GM12878 (cell line): ENCODE measurements at regions not wholly inside any gene's neighbourhood (a gene's known extent, or its start where the extent isn't known, plus 50 kb on each side); places are given as distances from the start of the nearest gene placed in this dataset.

Experiments
- ATAC-seq: fragments of 200-7000 bp; cut with Tn5 transposase; 3 replicates; pipeline ENCODE4 v1.9.1; 2020; ENCODE audit warnings: mild to moderate bottlenecking, moderate library complexity
- BruUV-seq: library from RNA; stranded (reverse); fragments of 400-500 nt; replicated peaks from 2 replicates; lab custom pipeline; 2021; lab: Mats Ljungman, UMichigan
- CTCF ChIA-PET: fragments of 300-600 bp; sonication (Branson Sonifier 250); formaldehyde crosslinking; extraction: SDS; loops from one replicate; lab custom pipeline; 2021; ENCODE audit warnings: inconsistent platforms; lab: Yijun Ruan, JAX
- POLR2A ChIA-PET: fragments of 350-600 bp; formaldehyde crosslinking; extraction: SDS; loops from one replicate; lab custom pipeline; 2021; ENCODE audit warnings: inconsistent platforms; lab: Charles Lee
- RAD21 ChIA-PET: fragments of 300-600 bp; sonication (Branson Sonifier 250); formaldehyde crosslinking; loops from one replicate; lab custom pipeline; 2023; ENCODE audit warnings: antibody characterized with exemption; ENCODE audit not compliant: unreplicated experiment; lab: Charles Lee
- SMC1A ChIA-PET: fragments of 300-600 bp; sonication (Branson Sonifier 250); formaldehyde crosslinking; loops from one replicate; lab custom pipeline; 2023; ENCODE audit not compliant: unreplicated experiment, uncharacterized antibody; lab: Charles Lee
- DNase-seq: peaks from one replicate; pipeline ENCODE4 v3.0.0-alpha.2; 2011; ENCODE audit warnings: low read depth, low spot score
- FAIRE-seq: peaks from 3 replicates; lab custom pipeline; 2011; peaks lifted over from hg19 to GRCh38; lab: Jason Lieb, UNC
- H2AFZ ChIP-seq: 2 replicates; pipeline ENCODE4 v1.6.0; 2011; ENCODE audit warnings: low read depth, low read length, control low read depth; ENCODE audit not compliant: control insufficient read depth
- H3K27ac ChIP-seq: 2 replicates; pipeline ENCODE4 v1.5.1; 2011; ENCODE audit warnings: control low read depth; ENCODE audit not compliant: control insufficient read depth, insufficient read depth
- H3K27me3 ChIP-seq, 2 experiments: replicated peaks in 1 of 2; 2 replicates each; pipeline versions ENCODE4 v1.6.0 to v1.6.1; 2011; ENCODE audit warnings: low read length in 1 of 2; ENCODE audit not compliant: control insufficient read depth in 2 of 2, insufficient read depth in 2 of 2
- H3K36me3 ChIP-seq, 2 experiments: 2 replicates each; pipeline ENCODE4 v1.5.1; 2011; ENCODE audit warnings: low read length in 1 of 2; ENCODE audit not compliant: control insufficient read depth in 2 of 2, insufficient read depth in 2 of 2
- H3K4me1 ChIP-seq: 2 replicates; pipeline ENCODE4 v1.6.1; 2011; ENCODE audit warnings: mild to moderate bottlenecking, low read length, moderate library complexity, mixed read lengths; ENCODE audit not compliant: control insufficient read depth, insufficient read depth
- H3K4me2 ChIP-seq: 2 replicates; pipeline ENCODE4 v1.6.0; 2011; ENCODE audit warnings: control low read depth; ENCODE audit not compliant: control insufficient read depth, insufficient read depth
- H3K4me3 ChIP-seq: fragments of 200-600 bp; sonication (generic); 2 replicates; pipeline ENCODE4 v1.5.1; 2016
- H3K79me2 ChIP-seq: 2 replicates; pipeline ENCODE4 v1.6.0; 2011; ENCODE audit warnings: low read length; ENCODE audit not compliant: control insufficient read depth, insufficient read depth
- H3K9ac ChIP-seq: 2 replicates; pipeline ENCODE4 v1.8.0; 2011; ENCODE audit warnings: low read length, control low read depth, mixed read lengths; ENCODE audit not compliant: control insufficient read depth, insufficient read depth
- H3K9me3 ChIP-seq: replicated peaks from 3 replicates; pipeline ENCODE4 v1.5.1; 2011; ENCODE audit warnings: mild to moderate bottlenecking, low read length; ENCODE audit not compliant: control insufficient read depth, insufficient read depth
- H4K20me1 ChIP-seq: 2 replicates; pipeline ENCODE4 v1.6.0; 2011; ENCODE audit not compliant: control insufficient read depth, insufficient read depth
- CEBPZ ChIP-seq: fragments of 150-350 bp; IDR thresholded peaks from 2 replicates; pipeline ENCODE4 v1.6.1; 2016; ENCODE audit warnings: low read depth, low read length
- DPF2 ChIP-seq: fragments of 450-650 bp; IDR thresholded peaks from 2 replicates; pipeline ENCODE4 v1.6.1; 2017; ENCODE audit warnings: mild to moderate bottlenecking
- GATAD2B ChIP-seq: fragments of 450-650 bp; conservative IDR thresholded peaks from 2 replicates; pipeline ENCODE4 v1.6.1; 2017; ENCODE audit warnings: low read depth, mild to moderate bottlenecking, moderate library complexity
- HDAC6 ChIP-seq: fragments of 200-600 bp; sonication (generic); IDR thresholded peaks from one replicate; pipeline ENCODE4 v1.8.0; 2017; ENCODE audit warnings: antibody characterized with exemption; ENCODE audit not compliant: unreplicated experiment
- KLF5 ChIP-seq: fragments of 450-650 bp; IDR thresholded peaks from 2 replicates; pipeline ENCODE4 v1.6.1; 2014; ENCODE audit warnings: mild to moderate bottlenecking; ENCODE audit not compliant: partially characterized antibody
- NR2C1 ChIP-seq: fragments of 450-650 bp; IDR thresholded peaks from 2 replicates; pipeline ENCODE4 v1.6.1; 2017; ENCODE audit warnings: antibody characterized with exemption, mild to moderate bottlenecking, moderate library complexity
- POLR2A ChIP-seq: IDR thresholded peaks from 2 replicates; pipeline ENCODE4 v1.6.1; 2011; ENCODE audit warnings: low read depth, mild to moderate bottlenecking, low read length
- RAD21 ChIP-seq: IDR thresholded peaks from 2 replicates; pipeline ENCODE4 v1.6.1; 2011; ENCODE audit warnings: mild to moderate bottlenecking, low read depth, low read length, moderate library complexity; ENCODE audit not compliant: insufficient read depth
- RB1 ChIP-seq: fragments of 450-650 bp; formaldehyde crosslinking; IDR thresholded peaks from 2 replicates; pipeline ENCODE4 v1.6.1; 2017; ENCODE audit warnings: mild to moderate bottlenecking, borderline replicate concordance
- RBBP5 ChIP-seq: fragments of 200-600 bp; sonication (generic); conservative IDR thresholded peaks from 2 replicates; pipeline ENCODE4 v1.6.1; 2016
- SIX5 ChIP-seq: IDR thresholded peaks from 2 replicates; pipeline ENCODE4 v1.6.1; 2011; ENCODE audit warnings: mild to moderate bottlenecking, low read depth, low read length, moderate library complexity; ENCODE audit not compliant: severe bottlenecking
- TAF1 ChIP-seq: IDR thresholded peaks from 2 replicates; pipeline ENCODE4 v1.6.1; 2011; ENCODE audit warnings: mild to moderate bottlenecking, low read depth, low read length, borderline replicate concordance
- ZBED1 ChIP-seq: IDR thresholded peaks from 2 replicates; pipeline ENCODE4 v1.6.1; 2016; ENCODE audit warnings: borderline replicate concordance
- ZNF217 ChIP-seq: fragments of 450-650 bp; IDR thresholded peaks from 2 replicates; pipeline ENCODE4 v1.6.1; 2017; ENCODE audit warnings: antibody characterized with exemption, mild to moderate bottlenecking
- WGBS: methylation state at CpG from one replicate; pipeline ENCODE4 v1.1.6; 2016; ENCODE audit warnings: low lambda C conversion rate; ENCODE audit not compliant: insufficient replicate concordance, insufficient coverage; ENCODE audit errors: missing lambda C conversion rate; 5-methylcytosine and 5-hydroxymethylcytosine counted together
- in situ Hi-C: fragments of 300-500 bp; cut with MboI; formaldehyde crosslinking; loops from 9 replicates; pipeline ENCODE4 v1.14.3; 2018; ENCODE audit warnings: mixed read lengths
- intact Hi-C: fragments of 100-400 bp; cut with micrococcal nuclease; formaldehyde crosslinking; loops from one replicate; pipeline ENCODE4 v1.14.2; 2022; ENCODE audit not compliant: unreplicated experiment
- TF ChIP-seq, protein P1 (sequence below): fragments of 450-650 bp; IDR thresholded peaks from 2 replicates; pipeline ENCODE4 v1.6.1; 2018; ENCODE audit warnings: mild to moderate bottlenecking, low read depth, moderate library complexity; ENCODE audit not compliant: partially characterized antibody
- TF ChIP-seq, protein P2 (sequence below): fragments of 450-650 bp; IDR thresholded peaks from 2 replicates; pipeline ENCODE4 v1.6.1; 2014; ENCODE audit warnings: mild to moderate bottlenecking

GRCh38 chr4:32163125-32163524 lies 1443.0 kb downstream of the PCDH7 start:
- intact Hi-C loops, result no loop called here
- no peaks in the 10 kb centered on the region for H3K79me2 ChIP-seq
- no peak overlapping the region for H2AFZ ChIP-seq
- no peaks in the 10 kb centered on the region for H4K20me1 ChIP-seq
- no peak overlapping the region for H3K4me3 ChIP-seq
- WGBS, result 23% methylated on average over 3 of the region's 3 CpGs
- H3K4me1 ChIP-seq, result no peaks in the 10 kb centered on the region
- RAD21 ChIA-PET, result no interaction called here
- FAIRE-seq (no peak), ATAC-seq (no peak), DNase-seq (no peak)
- H3K36me3 ChIP-seq, result no peaks in the 10 kb centered on the region
- POLR2A ChIA-PET, result no interaction called here
- CTCF ChIA-PET, result no interaction called here
- BruUV-seq, result no TSS peak
- TF ChIP-seq RAD21 (no peak), KLF5 (no peak), HDAC6 (no peak), CEBPZ (no peak), TAF1 (no peak), DPF2 (no peak), SIX5 (no peak), POLR2A (no peak), NR2C1 (no peak), GATAD2B (no peak), ZNF217 (no peak), ZBED1 (no peak), RBBP5 (no peak), RB1 (no peak)
- TF ChIP-seq, protein P1, sequence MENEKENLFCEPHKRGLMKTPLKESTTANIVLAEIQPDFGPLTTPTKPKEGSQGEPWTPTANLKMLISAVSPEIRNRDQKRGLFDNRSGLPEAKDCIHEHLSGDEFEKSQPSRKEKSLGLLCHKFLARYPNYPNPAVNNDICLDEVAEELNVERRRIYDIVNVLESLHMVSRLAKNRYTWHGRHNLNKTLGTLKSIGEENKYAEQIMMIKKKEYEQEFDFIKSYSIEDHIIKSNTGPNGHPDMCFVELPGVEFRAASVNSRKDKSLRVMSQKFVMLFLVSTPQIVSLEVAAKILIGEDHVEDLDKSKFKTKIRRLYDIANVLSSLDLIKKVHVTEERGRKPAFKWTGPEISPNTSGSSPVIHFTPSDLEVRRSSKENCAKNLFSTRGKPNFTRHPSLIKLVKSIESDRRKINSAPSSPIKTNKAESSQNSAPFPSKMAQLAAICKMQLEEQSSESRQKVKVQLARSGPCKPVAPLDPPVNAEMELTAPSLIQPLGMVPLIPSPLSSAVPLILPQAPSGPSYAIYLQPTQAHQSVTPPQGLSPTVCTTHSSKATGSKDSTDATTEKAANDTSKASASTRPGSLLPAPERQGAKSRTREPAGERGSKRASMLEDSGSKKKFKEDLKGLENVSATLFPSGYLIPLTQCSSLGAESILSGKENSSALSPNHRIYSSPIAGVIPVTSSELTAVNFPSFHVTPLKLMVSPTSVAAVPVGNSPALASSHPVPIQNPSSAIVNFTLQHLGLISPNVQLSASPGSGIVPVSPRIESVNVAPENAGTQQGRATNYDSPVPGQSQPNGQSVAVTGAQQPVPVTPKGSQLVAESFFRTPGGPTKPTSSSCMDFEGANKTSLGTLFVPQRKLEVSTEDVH, result no peak
- TF ChIP-seq, protein P2, sequence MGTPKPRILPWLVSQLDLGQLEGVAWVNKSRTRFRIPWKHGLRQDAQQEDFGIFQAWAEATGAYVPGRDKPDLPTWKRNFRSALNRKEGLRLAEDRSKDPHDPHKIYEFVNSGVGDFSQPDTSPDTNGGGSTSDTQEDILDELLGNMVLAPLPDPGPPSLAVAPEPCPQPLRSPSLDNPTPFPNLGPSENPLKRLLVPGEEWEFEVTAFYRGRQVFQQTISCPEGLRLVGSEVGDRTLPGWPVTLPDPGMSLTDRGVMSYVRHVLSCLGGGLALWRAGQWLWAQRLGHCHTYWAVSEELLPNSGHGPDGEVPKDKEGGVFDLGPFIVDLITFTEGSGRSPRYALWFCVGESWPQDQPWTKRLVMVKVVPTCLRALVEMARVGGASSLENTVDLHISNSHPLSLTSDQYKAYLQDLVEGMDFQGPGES, result no peak
- no peaks in the 10 kb centered on the region for H3K27me3 ChIP-seq
- no peak overlapping the region for H3K9ac ChIP-seq
- no peak overlapping the region for H3K27ac ChIP-seq
- in situ Hi-C loops, result no loop called here
- no peaks in the 10 kb centered on the region for H3K9me3 ChIP-seq
- SMC1A ChIA-PET, result no interaction called here
- H3K4me2 ChIP-seq, result no peak overlapping the region
